HG03432 (cell line): ENCODE measurements at regions not wholly inside any gene's neighbourhood (a gene's known extent, or its start where the extent isn't known, plus 50 kb on each side); places are given as distances from the start of the nearest gene placed in this dataset.

Experiments used
- ATAC-seq: cut with Tn5 transposase; IDR thresholded peaks from one replicate; pipeline ENCODE4 v1.9.1; 2021; ENCODE audit warnings: mild to moderate bottlenecking, moderate library complexity; ENCODE audit not compliant: unreplicated experiment

DNA sequence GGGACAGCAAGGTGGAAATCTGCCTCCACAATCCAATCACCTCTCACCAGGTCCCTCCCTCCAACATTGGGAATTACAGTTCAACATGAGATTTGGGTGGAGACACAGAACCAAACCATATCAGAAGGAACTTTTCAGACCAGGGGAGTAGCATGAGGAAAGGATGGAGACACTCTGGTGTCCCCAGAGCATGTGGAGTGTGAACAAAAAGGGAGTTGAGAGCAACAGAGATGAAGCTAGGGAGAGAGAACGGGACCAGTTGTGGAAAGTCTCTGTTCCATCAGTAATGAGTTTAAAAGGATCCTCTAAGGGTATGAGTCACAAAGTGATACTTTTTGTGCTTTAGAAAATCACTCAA is 382.0 kb downstream of the SFMBT2 start:
- no peak for ATAC-seq

DNA sequence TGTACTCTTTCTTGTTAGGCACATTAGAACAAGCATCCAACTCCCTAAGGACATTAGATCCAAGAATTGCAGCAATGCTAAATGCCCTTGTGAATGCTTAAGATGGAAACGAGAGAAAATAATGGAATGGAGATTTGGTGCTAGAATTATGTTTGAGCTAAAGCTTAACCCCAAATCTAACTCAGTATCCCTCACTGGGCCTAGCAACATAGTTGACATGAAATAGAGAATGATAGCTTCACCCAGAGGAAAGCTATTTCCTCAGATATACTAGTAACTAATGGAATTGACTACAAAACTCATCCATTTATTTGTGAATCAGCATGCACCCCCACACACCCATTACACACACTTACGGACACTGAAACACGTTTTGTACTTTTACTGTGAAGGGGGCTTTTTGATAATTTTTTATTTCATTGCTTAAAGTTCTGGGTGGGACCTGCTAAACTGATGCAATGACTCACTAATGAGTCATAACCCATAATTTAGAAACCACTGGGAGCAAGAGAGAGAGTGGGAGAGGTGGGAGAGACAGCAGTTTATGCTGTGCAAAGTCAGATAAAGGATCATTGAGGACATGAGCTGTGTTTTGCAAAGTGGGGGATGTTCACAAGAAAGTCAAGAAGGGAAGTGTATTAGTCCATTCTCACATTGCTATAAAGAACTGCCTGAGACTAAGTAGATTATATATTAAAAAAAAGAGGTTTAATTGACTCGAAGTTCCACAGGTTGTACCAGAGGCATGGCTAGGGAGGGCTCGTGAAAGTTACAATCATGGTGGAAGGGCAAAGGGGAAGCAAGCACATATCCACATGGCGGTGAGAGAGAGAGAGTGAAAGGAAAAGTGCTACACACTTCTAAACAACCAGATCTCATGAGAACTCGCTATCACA is 382.7 kb downstream of the SFMBT2 start:
- no peak for ATAC-seq

DNA sequence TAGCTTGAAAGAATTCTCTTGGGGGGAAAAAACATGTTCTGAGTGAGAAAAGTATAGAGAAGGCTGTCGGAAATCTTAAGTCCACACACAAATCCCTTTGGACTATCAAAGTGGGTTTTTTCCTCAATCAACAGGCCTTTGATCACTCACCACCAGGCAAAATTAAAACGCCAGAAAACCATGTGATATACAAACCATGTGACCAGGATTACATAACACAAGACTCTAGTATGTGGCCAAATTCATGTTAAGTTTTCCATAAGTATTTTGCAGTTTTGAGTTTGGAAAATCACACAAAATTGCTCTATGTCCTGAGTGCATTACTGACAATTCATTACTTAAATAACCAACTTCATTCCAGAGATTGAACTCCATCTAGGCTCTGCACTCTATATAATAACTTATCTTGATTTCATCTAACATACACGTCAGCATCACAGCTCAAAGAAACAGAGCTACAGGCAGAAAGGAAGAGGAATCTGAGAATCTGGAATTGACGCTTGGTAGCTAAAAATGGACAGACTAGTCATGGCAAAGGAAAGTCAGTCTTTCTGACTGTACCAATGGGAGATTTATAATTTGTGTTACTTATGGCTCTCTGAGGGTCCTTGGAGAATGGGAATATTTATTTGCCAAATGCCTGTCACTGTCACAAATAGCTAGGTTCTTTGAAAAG is 383.5 kb downstream of the SFMBT2 start:
- no peak for ATAC-seq

DNA sequence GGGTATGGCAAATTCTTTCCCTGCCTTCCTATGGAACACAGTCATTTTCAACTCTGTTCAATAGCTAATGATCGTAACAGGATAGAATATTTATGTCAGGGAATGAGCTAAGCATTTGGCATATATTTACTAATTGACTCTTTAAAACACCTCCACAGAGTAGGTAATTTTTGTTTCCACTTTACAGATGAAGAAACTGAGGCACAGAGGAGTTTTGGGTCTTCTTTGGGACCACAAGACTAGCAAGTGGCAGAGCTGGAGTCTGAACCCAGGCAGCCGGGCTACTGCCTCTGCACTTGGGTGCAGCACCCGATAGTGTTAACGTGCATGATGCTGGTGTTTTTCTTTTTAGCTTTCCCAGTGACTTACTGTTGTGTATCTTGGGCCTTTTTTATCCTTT is 384.0 kb downstream of the SFMBT2 start:
- no peak for ATAC-seq

DNA sequence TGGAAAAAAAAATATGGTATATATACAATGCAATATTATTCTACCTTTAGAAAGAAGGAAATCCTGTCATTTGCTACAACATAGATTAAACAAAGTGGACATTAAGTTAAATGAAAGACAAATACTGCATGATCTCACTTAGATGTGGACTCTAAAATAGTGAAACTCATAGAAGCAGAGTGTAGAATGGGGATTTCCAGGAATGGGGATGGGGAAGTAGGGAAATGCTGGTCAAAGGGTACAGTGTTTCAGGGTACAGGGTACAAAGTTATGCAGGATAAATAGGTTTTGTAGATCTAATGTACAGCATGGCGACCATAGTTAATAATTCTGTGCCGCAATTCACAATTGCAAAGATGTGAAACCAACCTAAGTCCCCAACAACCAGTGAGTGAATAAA is 385.5 kb downstream of the SFMBT2 start:
- no peak for ATAC-seq

DNA sequence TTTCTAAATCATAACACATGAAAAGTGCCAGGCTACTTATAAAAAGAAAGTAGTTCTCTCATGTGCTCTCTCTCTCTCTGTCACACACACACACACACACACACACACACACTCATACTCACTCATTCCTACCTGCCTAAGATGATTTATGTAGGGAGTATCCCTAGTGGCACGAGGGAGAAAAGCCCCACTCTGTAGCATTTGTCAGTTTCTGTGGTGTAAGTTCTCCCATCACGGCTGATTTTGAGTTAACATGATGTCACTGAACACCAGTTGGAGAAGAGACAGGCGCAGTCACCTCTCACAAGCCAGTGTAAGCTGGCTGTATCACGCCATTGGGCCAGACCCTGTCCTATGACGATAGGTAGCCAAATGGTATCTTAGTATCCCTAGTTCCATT is 395.4 kb downstream of the SFMBT2 start:
- ATAC-seq, result no peak

DNA sequence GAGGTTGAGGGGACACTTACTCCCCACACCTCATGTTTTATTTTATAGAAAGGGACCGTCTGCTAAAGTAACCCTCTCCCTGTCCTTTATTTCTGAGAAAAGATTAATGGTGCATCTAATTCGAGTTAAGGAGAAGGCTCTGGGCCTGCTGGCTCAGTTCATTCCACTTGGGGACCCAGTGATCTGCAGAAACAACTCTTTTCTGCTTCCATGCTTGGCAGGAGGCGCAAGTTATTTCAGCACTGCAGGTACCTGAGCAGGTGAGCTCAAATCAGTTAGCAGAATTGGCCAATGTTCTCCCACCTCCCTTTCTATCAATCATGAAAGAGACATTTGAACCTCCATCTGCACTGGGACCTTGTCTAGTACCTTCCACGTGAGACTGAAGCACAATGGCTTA is 396.1 kb downstream of the SFMBT2 start:
- ATAC-seq, result no peak

DNA sequence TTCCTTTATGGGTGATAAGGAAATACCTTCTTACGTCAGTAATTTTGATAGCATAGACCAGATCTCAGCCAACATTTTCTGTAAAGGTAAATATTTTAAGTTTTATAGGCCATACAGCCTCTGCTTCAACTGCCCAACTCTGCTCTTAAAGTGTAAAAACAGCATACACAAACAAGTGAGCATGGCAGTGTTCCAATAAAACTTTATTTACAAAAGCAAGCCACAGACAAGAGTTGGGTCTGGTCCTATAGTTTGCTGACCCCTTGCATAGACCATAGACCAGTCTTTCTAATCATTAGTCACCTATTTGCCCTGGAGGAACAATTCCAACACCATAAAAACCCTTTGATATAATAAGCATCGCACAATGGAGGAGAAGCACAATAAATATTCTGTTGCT is 398.8 kb downstream of the SFMBT2 start:
- ATAC-seq, result no peak

DNA sequence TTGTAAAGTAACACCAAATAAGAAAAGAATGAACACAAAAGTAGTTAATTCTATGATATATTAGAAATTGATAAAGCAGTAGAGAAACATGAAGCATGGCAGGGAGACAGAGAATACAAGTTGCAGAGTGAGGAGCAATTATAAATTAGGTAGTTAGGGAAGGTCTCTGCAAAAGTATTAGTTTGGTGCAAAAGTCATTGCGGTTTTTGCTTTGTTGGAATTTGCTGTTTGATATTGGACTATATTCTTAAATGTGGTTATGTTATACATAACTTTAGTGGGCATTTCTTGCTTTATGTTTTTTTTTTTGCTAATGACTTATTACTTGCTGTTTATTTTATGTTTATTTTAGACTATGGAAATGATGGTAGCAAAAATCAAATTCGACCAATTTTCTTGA is 402.2 kb downstream of the SFMBT2 start:
- no peak for ATAC-seq

DNA sequence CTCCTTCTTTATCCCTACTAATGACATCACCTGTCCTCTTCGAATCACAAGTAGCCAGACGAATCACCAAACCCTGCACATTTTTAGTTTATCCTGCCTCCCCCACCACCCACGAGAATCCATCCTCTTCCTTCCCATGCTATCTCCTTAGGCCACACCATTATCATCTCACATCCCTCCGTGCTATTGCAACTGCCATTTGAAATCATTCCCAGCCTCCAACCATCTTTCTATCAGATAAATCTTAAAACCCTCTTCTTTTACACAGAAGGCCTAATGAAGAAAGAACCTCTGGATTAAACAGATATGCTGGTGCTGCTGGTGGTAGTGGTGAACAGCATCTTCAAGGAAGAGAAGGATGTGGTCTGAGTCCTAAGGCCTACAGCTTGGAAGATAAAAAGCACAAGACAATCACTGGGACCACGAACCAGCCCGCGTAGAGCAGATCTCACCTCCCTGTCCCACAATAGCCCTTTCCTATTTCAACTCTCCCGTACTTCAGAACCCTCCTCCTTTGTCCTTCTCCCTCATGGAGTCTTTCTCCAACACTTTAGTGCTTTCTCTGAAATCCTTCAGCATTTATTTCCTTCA is 403.1 kb downstream of the SFMBT2 start:
- ATAC-seq, result no peak

DNA sequence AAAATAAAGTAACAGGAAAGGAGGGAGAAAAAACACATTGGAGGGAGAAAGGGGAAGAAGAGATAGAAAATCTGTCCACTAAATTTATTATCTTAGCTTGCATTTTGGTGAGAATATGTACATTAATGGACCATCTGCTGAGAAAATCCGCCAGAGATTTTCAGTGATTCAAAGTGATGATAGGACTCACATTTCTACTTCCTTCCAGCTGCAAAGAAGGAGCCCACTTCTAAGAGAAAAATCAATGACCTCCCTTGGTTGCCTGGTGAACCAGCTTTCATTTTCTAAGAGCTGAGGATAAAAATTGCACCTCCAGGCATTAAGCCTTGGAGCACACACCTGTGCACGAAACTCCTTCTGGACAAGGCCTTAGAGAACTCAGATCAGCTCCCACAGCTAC is 404.3 kb downstream of the SFMBT2 start:
- no peak for ATAC-seq

DNA sequence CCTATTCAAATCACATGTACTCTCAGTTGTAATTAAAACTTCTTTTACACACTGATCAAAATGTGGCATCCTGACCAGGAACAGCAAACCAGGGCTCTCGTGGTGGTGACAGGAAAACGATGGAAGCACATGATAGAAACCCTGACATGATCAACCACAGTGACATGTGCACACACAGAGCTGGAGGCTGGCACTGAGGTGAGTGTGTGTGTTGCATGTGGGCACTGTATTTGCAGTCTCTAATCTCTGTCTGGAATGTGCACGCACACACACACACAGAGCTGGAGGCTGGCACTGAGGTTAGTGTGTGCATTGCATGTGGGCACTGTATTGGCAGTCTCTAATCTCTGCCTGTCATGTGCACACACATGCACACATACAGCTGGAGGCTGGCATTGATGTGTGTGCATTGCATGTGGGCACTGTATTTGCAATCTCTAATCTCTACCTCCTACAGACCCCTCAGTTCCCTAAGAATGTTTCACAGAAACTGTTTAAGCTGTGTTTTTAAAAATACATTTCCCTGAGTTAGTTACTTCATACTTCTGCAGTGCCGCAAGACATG is 406.9 kb downstream of the SFMBT2 start:
- ATAC-seq, result no peak

DNA sequence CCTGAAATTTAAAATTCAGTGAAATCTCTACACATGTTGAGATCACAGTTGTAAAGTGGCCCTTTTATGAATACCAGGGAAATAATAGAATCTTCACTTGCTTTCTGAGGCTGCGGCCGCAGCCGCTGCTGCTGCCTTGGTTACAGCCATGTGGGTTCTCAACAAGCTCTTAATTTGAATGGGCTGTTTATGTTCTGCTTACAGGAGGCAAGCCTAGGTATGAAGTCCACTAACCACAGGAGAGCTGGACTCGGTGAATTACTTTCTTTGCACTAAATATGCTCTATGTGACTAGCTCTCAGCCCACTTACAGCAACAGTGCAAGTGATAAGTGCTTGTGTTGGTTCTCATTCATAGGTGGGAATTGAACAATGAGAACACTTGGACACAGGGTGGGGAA is 410.8 kb downstream of the SFMBT2 start:
- no peak for ATAC-seq

DNA sequence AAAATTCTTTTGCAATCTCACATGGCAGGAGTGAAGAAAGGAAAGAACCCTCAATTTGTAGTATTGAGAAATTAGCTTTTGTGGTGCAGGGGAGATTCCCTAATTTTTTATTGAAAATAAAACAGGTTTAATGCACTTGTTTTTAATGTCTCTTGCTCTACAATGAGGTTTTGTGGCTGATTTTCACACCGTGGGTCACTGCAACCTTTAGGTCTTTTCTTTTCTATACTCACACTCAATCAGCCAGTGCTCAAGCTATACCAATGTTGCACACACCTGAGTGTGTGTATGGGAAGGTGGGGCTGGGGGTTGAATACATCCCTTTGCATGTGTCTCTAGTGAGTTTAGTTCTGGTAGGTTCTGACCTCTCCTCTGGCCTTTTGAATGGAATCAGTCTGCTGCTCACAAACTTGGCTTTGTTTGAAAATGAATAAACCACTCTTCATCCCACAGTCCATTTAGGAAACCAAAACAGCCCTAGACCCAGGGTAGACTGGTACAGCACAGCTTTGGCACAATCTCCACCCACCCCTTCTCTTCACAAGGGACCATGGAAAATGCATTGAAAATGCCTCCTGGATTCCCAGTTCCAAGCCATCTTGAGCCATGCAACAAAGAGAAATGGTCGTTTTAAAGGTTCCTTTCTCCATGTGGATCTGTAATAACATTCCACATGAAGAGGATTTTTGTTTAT is 411.5 kb downstream of the SFMBT2 start:
- no peak for ATAC-seq

DNA sequence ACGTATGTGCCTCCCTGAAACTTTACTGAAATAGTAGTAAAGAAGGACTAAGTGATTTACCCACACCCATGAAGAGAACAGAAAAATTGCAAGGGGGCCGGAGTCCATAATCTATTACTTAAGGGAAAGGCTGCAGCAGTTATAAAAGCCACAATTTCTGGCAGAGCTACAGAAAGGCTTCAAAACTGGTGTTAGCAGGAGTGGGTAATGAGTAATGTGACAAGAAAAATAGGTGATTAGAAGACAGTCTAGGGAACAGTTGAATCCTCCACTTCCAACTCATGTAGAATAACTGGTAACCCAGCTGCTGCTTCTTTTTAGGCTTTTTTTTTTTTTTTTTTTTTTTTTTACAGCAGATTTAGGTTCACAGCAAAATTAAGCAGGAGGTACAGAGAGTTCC is 413.3 kb downstream of the SFMBT2 start:
- no peak for ATAC-seq

DNA sequence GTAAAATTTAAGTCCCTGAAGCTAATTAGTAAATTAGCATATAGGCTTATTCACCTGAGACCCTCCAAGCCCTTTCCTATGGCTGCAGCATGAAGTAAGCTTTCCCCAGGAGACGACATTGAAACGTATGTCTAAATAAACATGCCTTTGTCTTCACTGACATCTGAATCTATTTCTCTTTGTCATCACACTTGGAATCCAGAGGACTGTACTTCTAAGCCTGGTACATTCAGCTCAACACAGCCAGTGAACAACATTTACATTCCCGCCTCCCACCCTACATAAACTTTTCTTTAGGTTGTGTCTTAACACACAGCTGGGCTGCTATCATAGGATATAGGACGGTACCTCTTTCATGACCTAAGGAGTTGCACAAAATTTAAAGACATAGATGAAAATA is 414.4 kb downstream of the SFMBT2 start:
- no peak for ATAC-seq

DNA sequence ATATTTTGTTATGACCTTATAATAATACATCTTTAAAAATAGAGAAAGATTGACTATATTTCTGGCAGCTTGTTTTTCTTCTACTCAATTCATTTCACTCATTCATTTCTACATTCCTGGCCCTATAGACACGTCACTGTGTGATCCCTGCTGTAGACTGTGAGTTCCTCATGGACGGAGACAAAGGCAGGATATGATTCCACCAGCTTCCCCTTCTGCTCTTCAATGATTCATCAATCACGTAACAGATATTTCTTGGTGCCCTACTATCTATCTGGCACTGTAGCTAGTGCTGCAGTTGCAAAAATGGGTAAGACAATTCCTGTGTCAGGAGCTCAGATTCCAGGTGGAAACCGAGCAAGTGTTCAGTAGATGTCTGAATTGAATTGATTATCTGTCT is 415.0 kb downstream of the SFMBT2 start:
- no peak for ATAC-seq

DNA sequence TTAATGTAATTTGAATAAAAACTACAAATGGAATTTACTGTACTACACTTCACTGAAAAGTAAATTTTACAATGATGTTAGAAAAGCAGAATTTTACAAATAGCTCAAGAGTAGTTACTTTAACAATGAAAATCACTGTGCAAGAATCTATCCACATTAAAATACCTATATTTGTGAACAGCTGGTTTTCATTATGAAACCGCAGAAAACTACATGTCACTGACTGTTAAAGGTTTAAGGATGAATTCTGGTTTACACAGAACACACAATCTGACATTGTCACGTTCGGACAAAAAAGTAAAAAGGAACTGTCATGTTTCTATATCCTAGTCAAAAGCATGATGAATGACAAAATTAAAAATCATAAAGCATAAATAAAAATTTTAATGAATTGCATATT is 415.3 kb upstream of the PRKCQ start:
- no peak for ATAC-seq

DNA sequence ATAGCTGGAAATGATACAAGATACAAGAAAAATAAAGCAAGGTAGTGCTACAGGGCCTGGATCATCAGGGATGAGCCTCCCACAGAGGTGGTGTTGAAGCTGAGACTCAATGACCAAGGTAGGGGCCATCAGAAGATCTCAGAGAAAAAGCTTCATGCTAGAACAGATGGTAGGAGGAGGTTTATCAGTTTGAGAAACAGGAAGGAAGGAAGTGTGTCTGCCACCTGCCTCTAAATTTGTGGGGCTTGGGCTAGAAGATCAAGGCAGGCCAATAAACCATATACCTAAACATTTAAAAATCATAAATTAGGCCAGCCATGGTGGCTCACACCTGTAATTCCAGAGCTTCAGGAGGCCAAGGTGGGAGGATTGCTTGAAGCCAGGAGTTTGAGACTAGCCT is 410.8 kb upstream of the PRKCQ start:
- no peak for ATAC-seq

DNA sequence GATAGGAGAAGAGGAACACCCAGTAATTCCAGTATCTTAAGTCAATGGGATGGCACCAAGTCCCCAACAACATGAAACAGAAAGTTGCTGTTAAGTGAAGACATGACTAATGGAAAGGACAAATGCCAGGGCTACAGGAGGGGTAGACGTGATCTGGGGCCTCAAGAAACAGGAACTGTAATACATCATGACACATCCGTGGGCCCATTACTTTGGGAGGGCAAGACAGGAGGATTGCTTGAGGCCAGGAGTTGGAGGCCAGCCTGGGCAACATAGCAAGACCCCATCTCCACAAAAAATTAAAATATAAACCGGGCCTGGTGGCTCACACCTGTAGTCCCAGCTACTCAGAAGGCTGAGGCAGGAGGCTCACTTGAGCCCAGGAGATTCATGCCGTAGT is 408.6 kb upstream of the PRKCQ start:
- ATAC-seq, result no peak

DNA sequence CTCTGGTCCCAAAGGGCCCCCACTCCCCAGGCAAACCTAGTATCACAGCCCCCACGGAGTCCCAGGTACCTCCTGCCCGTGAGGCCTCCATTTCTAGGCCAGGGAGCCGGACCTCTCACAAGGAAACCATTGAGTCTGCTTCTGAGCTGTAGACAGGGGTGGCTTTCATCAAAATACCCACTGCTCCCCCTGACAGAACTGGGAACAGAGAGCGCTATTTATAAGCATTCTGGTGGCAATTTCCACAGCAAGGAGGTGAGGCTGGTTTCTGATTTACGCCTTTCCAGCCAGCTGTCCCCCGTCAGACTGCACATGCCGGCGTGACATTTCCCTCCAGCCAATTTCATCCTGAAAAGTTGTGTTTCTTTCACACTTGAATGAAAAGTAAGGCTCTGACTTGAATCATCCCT is 407.5 kb upstream of the PRKCQ start:
- no peak for ATAC-seq
